ENCODE measurements at regions not wholly inside any gene's neighbourhood (a gene's known extent, or its start where the extent isn't known, plus 50 kb on each side); places are given as distances from the start of the nearest gene placed in this dataset.
A peak's percentile ranks its signal among the peaks of the same experiment; 100 is the strongest.
"Not testable (repeated sequence)": the region's sequence is repeated elsewhere in the genome, so short reads cannot be mapped to it uniquely, and the experiment has no call there.

GRCh38 chr11:3583476-3583875 lies 58.3 kb downstream of the ART5 start:
- H3K36me3 Mint-ChIP-seq, CTCF ChIA-PET, H3K4me3 Mint-ChIP-seq, POLR2A ChIA-PET, H3K9me3 Mint-ChIP-seq, ATAC-seq: not testable (repeated sequence)
- Mint-ChIP-seq H3K4me1 (peaks cover 53% of the 10 kb centered on the region), H3K27me3 (ENCODE audit: low read depth) (peaks cover 33% of the 10 kb centered on the region), H3K27ac (peak overlapping the region; percentile 57; the same call in 1 of the 2 replicates)
- peak; percentile 86 for DNase-seq (ENCODE audit: low spot score)

- H3K27me3 Mint-ChIP-seq (ENCODE audit: low read depth): peaks cover 33% of the 10 kb centered on the region
- DNase-seq (ENCODE audit: low spot score): not testable (repeated sequence)
Measured at GRCh38 chr11:3581389-3581725, 60.4 kb downstream of the ART5 start.

DNA sequence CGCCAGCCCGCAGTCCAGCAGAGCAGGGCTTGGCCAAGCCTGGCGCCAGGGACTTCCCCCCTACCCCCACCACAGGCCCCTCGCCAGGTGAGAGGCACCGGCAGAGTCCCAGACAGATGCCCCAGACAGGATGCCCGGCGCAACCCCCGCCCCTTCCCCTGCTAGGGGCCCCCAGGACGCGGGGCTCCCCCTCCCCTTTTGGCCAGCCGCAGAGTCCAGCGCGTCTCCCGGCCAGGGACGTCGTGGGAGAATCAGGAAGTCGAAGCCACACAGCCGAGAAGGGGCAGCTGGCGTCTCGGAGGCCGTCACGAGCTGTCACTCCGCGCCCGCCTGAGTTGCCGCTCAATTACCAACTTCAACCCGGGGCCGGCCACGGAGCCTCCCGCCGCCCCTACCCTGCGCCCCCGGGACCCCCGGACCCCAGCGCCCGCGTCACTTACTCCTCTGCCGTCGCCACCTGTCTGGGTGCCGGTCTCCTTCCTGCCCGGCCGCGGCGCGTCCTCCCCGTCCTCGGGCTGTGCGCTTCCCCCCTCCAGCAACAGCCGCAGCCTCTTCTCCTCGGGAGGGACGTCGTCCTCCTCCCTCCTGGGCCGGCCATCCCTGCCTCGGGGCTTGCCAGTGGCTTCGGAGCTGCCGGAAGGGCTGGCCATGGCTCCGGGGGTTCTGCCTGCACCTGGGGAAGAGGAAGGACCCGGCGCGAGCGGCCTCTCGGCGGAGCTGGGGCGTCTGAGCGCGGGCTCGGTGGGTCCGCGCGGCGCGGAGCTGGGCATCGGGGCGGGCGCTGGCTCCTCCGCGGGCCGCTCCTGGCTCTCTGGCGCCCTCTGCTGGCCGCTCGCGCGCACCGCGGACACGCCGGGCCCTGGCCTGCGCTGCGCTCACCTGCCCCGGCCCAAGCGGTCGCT lies 61.1 kb downstream of the ART5 start:
- CTCF ChIA-PET: interaction anchor here (1.0 to 2.4 kb wide), 3 partner anchors 28 to 103 kb away, joined by 3 to 9 read pairs (median 4); no protein-coding TSS in a partner anchor
- H3K9me3 Mint-ChIP-seq, H3K27ac Mint-ChIP-seq, H3K36me3 Mint-ChIP-seq, POLR2A ChIA-PET: not testable (repeated sequence)
- H3K27me3 Mint-ChIP-seq (ENCODE audit: low read depth): peaks cover 31% of the 10 kb centered on the region
- DNase-seq (ENCODE audit: low spot score) (peak; percentile 77), ATAC-seq (peak; percentile 87)
- H3K4me1 Mint-ChIP-seq: peaks cover 62% of the 10 kb centered on the region
- TF ChIP-seq, protein P1, sequence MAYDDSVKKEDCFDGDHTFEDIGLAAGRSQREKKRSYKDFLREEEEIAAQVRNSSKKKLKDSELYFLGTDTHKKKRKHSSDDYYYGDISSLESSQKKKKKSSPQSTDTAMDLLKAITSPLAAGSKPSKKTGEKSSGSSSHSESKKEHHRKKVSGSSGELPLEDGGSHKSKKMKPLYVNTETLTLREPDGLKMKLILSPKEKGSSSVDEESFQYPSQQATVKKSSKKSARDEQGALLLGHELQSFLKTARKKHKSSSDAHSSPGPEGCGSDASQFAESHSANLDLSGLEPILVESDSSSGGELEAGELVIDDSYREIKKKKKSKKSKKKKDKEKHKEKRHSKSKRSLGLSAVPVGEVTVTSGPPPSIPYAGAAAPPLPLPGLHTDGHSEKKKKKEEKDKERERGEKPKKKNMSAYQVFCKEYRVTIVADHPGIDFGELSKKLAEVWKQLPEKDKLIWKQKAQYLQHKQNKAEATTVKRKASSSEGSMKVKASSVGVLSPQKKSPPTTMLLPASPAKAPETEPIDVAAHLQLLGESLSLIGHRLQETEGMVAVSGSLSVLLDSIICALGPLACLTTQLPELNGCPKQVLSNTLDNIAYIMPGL (CRISPR knock-in tag; IDR thresholded peaks at IDR 0.05): peak; percentile 46; the same call in 1 of the 2 replicates
- TF ChIP-seq MAX (CRISPR knock-in tag; IDR thresholded peaks at IDR 0.05) (0 out of 2 replicates have a peak, but pooled peaks have one; percentile 29), E2F5 (CRISPR knock-in tag; IDR thresholded peaks at IDR 0.05) (0 out of 2 replicates have a peak, but pooled peaks have one; percentile 36), ZNF121 (CRISPR knock-in tag; IDR thresholded peaks at IDR 0.05) (peak; percentile 99), CTCF (IDR thresholded peaks at IDR 0.05) (peak; percentile 59; the same call in 1 of the 2 replicates)
- H3K4me3 Mint-ChIP-seq: peak overlapping the region; percentile 76

More at GRCh38 chr11:3581389-3581725, 60.4 kb downstream of the ART5 start:
- H3K36me3 Mint-ChIP-seq, H3K9me3 Mint-ChIP-seq, POLR2A ChIA-PET, ATAC-seq, H3K27ac Mint-ChIP-seq: not testable (repeated sequence)
- H3K4me1 Mint-ChIP-seq: peaks cover 55% of the 10 kb centered on the region
- CTCF ChIA-PET: interaction anchor here (1.0 to 2.4 kb wide), 3 partner anchors 27 to 104 kb away, joined by 3 to 9 read pairs (median 4); no protein-coding TSS in a partner anchor
- peak overlapping the region; percentile 53 for H3K4me3 Mint-ChIP-seq

GRCh38 chr11:3579600-3580459 lies 62.0 kb downstream of the ART5 start:
- DNase-seq (ENCODE audit: low spot score); POLR2A ChIA-PET; ATAC-seq; H3K36me3 Mint-ChIP-seq; H3K9me3 Mint-ChIP-seq; H3K27ac Mint-ChIP-seq: not testable (repeated sequence)
- Mint-ChIP-seq H3K27me3 (ENCODE audit: low read depth) (peaks cover 31% of the 10 kb centered on the region), H3K4me1 (peaks cover 60% of the 10 kb centered on the region), H3K4me3 (peak overlapping the region; percentile 76)
- CTCF ChIA-PET: interaction anchor here (1.0 to 2.4 kb wide), 3 partner anchors 29 to 102 kb away, joined by 3 to 9 read pairs (median 4); no protein-coding TSS in a partner anchor

DNA sequence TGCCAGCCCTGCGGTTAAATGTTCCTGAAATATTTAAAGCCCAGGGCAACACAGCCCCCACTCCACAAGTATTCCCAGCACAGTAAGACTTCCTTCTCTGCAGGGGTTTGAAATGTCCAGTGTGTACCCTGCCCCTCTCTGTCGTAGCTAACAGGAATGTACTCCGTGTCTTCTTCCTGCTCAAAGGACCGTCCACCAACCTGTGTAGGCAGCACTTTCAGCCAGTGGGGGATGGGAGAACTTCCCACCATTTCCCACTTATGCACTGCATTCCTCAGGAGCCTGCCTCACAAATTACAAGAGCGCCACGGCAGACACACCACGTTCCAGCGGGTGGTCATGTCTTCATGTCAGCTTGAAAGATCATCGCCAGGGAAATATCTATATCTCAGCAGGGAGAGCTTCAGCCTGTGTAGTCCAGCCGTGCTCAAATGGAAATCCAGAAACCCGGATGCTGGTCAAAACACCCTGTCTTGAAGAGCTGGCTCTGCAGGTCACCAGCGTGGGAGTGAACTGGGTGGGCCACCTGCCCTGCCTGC lies 65.7 kb downstream of the ART5 start:
- H3K9me3 Mint-ChIP-seq; CTCF ChIA-PET; H3K4me3 Mint-ChIP-seq; DNase-seq (ENCODE audit: low spot score); H3K36me3 Mint-ChIP-seq; POLR2A ChIA-PET; ATAC-seq: not testable (repeated sequence)
- Mint-ChIP-seq H3K4me1 (peaks cover 26% of the 10 kb centered on the region), H3K27ac (peak overlapping the region; percentile 46; the same call in 1 of the 2 replicates), H3K27me3 (ENCODE audit: low read depth) (peaks cover 17% of the 10 kb centered on the region)

DNA sequence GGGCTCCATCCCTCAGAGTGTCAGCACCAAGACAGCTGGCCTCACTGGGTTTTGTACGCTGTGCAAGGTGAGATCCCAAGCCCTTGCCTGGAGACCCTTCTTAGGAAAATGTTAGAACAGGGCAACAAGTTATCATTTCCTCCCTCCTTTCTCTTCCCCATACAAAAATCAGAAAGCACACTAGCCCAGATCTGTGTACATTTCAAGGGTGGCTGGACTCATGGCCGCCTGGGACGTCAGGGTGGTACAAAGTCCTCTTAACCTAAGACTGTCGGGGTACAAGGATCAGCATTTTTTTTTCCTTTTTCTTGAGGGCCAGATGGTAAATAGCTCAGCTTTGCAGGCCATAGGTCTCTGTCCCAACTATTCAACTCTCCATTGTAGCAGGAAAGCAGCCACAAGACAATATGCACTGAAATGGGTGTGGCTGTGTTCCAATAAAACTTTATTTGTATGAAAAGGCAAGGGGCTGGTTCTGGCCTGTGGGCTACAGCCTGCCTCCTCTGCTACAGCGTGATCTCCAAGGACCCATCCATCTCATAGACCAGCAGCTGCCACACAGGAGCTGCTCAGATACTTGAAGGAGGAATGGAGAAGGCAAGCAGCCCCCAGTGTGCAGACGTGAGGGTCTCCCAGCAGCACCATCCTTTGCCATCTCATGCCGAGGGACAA lies 68.7 kb downstream of the ART5 start:
- H3K27ac Mint-ChIP-seq; ATAC-seq; H3K27me3 Mint-ChIP-seq (ENCODE audit: low read depth); H3K36me3 Mint-ChIP-seq; DNase-seq (ENCODE audit: low spot score); H3K9me3 Mint-ChIP-seq; CTCF ChIA-PET; H3K4me3 Mint-ChIP-seq; POLR2A ChIA-PET: not testable (repeated sequence)
- peaks cover 15% of the 10 kb centered on the region for H3K4me1 Mint-ChIP-seq

DNA sequence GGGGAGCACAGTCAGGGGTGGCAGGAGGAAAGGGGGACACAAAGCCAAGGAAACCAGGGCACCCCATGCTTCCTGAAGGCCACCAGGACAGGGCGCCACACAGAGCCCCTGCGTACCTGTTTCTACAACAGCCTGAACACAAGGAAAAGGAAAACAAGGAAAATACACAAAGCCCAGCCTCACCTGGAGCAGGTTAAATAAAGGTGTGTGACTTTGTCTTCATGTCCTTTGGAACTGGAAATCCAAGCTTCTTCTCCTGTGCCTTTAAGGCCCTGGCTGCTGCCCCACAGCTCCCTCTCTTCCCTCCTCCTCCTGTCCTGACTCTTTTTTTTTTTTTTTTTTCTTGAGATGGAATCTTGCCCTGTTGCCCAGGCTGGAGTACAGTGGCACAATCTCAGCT lies 70.0 kb downstream of the ART5 start:
- H3K27ac Mint-ChIP-seq; H3K4me3 Mint-ChIP-seq; DNase-seq (ENCODE audit: low spot score); H3K36me3 Mint-ChIP-seq; ATAC-seq; H3K9me3 Mint-ChIP-seq; H3K27me3 Mint-ChIP-seq (ENCODE audit: low read depth); POLR2A ChIA-PET: not testable (repeated sequence)
- CTCF ChIA-PET: interaction anchor here (0.6 kb wide), 1 partner anchor 72 kb away, joined by 3 read pairs; no protein-coding TSS in a partner anchor
- H3K4me1 Mint-ChIP-seq: peaks cover 15% of the 10 kb centered on the region

DNA sequence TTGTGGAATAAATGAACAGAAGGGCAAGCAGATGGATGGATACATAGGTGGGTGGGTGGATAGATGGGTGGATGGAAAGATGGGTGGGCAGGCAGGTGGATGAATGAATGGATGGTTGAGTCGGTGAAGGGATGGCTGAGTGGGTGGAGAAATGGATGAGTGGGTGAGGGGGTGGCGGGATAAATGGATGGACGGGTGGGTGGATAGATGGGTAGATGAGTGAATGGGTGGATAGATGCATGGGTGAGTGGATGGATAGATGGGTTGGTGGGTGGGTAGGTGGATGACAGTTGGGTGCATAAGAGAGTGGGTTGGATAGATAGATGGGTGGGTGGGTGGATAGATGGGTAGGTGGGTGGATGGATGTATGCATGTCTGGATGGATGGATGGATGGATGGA lies 76.0 kb downstream of the ART5 start:
- POLR2A ChIA-PET, H3K36me3 Mint-ChIP-seq: not testable (repeated sequence)

More for the DNA sequence above, 76.0 kb downstream of the ART5 start:
- peaks cover 19% of the 10 kb centered on the region for H3K4me1 Mint-ChIP-seq
- DNase-seq (ENCODE audit: low spot score); H3K9me3 Mint-ChIP-seq; ATAC-seq; CTCF ChIA-PET; H3K27me3 Mint-ChIP-seq (ENCODE audit: low read depth); H3K4me3 Mint-ChIP-seq; H3K27ac Mint-ChIP-seq: not testable (repeated sequence)

Measured in WTC11 (cell line).